Dendritic cell treated with granulocyte-macrophage colony-stimulating factor and Interleukin-4, amounts not matched to agents 40 ng/mL and 50 ng/mL, for 4 days (primary cell): ENCODE measurements at regions not wholly inside any gene's neighbourhood (a gene's known extent, or its start where the extent isn't known, plus 50 kb on each side); places are given as distances from the start of the nearest gene placed in this dataset.
"Not testable (repeated sequence)": the region's sequence is repeated elsewhere in the genome, so short reads cannot be mapped to it uniquely, and the experiment has no call there.

ENCODE experiments used
- H3K27ac Mint-ChIP-seq: one replicate; pipeline ENCODE4 v1.8.0; 2022; ENCODE audit warnings: mild to moderate bottlenecking, mixed read lengths
- H3K27me3 Mint-ChIP-seq: one replicate; pipeline ENCODE4 v1.8.0; 2022; ENCODE audit warnings: mild to moderate bottlenecking, mixed read lengths
- H3K36me3 Mint-ChIP-seq: one replicate; pipeline ENCODE4 v1.8.0; 2022; ENCODE audit warnings: low read depth, mixed read lengths
- H3K4me1 Mint-ChIP-seq: one replicate; pipeline ENCODE4 v1.8.0; 2022; ENCODE audit warnings: low read depth, mixed read lengths
- H3K4me3 Mint-ChIP-seq: one replicate; pipeline ENCODE4 v1.8.0; 2022; ENCODE audit warnings: mild to moderate bottlenecking, moderate library complexity, mixed read lengths
- H3K9me3 Mint-ChIP-seq: one replicate; pipeline ENCODE4 v1.8.0; 2022; ENCODE audit warnings: mixed read lengths
- intact Hi-C: fragments of 100-400 bp; cut with micrococcal nuclease; formaldehyde crosslinking; loops from one replicate; pipeline ENCODE4 v1.15.0; 2022

- Mint-ChIP-seq H3K36me3 (no peaks in the 10 kb centered on the region), H3K4me3 (no peak overlapping the region)
- intact Hi-C loops: loop anchor here (5.0 kb wide), 1 partner anchor 584 kb away; no protein-coding TSS in a partner anchor
Measured at GRCh38 chr4:189207872-189208271, 732.8 kb upstream of the FRG1 start.

GRCh38 chr4:189215574-189215973, 725.1 kb upstream of the FRG1 start:
- Mint-ChIP-seq H3K27me3 (no peaks in the 10 kb centered on the region), H3K36me3 (no peaks in the 10 kb centered on the region), H3K27ac (no peak overlapping the region), H3K4me3 (no peak overlapping the region), H3K9me3 (peaks cover 11% of the 10 kb centered on the region), H3K4me1 (no peaks in the 10 kb centered on the region)
- intact Hi-C loops: no loop called here

More at GRCh38 chr4:189207872-189208271, 732.8 kb upstream of the FRG1 start:
- H3K4me1 Mint-ChIP-seq: no peaks in the 10 kb centered on the region
- H3K27me3 Mint-ChIP-seq: no peaks in the 10 kb centered on the region
- no peak overlapping the region for H3K27ac Mint-ChIP-seq
- H3K9me3 Mint-ChIP-seq: no peaks in the 10 kb centered on the region

- no peaks in the 10 kb centered on the region for H3K36me3 Mint-ChIP-seq
- intact Hi-C loops: no loop called here
- no peak overlapping the region for H3K4me3 Mint-ChIP-seq
- peaks cover under 1% of the 10 kb centered on the region for H3K9me3 Mint-ChIP-seq
- H3K4me1 Mint-ChIP-seq: no peaks in the 10 kb centered on the region
- H3K27ac Mint-ChIP-seq: no peak overlapping the region
- no peaks in the 10 kb centered on the region for H3K27me3 Mint-ChIP-seq
Measured at GRCh38 chr4:189221691-189222090, 719.0 kb upstream of the FRG1 start.

- Mint-ChIP-seq H3K4me3 (no peak overlapping the region), H3K27me3 (no peaks in the 10 kb centered on the region), H3K27ac (no peak overlapping the region), H3K4me1 (no peaks in the 10 kb centered on the region), H3K9me3 (no peaks in the 10 kb centered on the region), H3K36me3 (no peaks in the 10 kb centered on the region)
- intact Hi-C loops: no loop called here
Measured at GRCh38 chr4:189228726-189229125, 711.9 kb upstream of the FRG1 start.

GRCh38 chr4:189232274-189232673, 708.4 kb upstream of the FRG1 start:
- intact Hi-C loops: no loop called here
- no peaks in the 10 kb centered on the region for H3K27me3 Mint-ChIP-seq
- no peak overlapping the region for H3K4me3 Mint-ChIP-seq
- H3K36me3 Mint-ChIP-seq: no peaks in the 10 kb centered on the region
- H3K27ac Mint-ChIP-seq: no peak overlapping the region
- no peaks in the 10 kb centered on the region for H3K4me1 Mint-ChIP-seq
- H3K9me3 Mint-ChIP-seq: peaks cover 12% of the 10 kb centered on the region

GRCh38 chr4:189233754-189234153, 706.9 kb upstream of the FRG1 start:
- H3K4me1 Mint-ChIP-seq, H3K4me3 Mint-ChIP-seq, H3K36me3 Mint-ChIP-seq, intact Hi-C loops, H3K27me3 Mint-ChIP-seq, H3K27ac Mint-ChIP-seq: not testable (repeated sequence)
- H3K9me3 Mint-ChIP-seq: peaks cover 15% of the 10 kb centered on the region

GRCh38 chr4:189234948-189235347, 705.7 kb upstream of the FRG1 start:
- H3K4me1 Mint-ChIP-seq, H3K27ac Mint-ChIP-seq, H3K4me3 Mint-ChIP-seq, H3K27me3 Mint-ChIP-seq, H3K36me3 Mint-ChIP-seq, intact Hi-C loops: not testable (repeated sequence)
- peaks cover 15% of the 10 kb centered on the region for H3K9me3 Mint-ChIP-seq

GRCh38 chr4:189235599-189235998, 705.1 kb upstream of the FRG1 start:
- H3K27ac Mint-ChIP-seq: no peak overlapping the region
- H3K9me3 Mint-ChIP-seq: peaks cover 15% of the 10 kb centered on the region
- H3K4me1 Mint-ChIP-seq: no peaks in the 10 kb centered on the region
- H3K4me3 Mint-ChIP-seq: no peak overlapping the region
- intact Hi-C loops: no loop called here
- H3K36me3 Mint-ChIP-seq: no peaks in the 10 kb centered on the region
- no peaks in the 10 kb centered on the region for H3K27me3 Mint-ChIP-seq

GRCh38 chr4:189236321-189236720, 704.4 kb upstream of the FRG1 start:
- H3K27ac Mint-ChIP-seq, H3K27me3 Mint-ChIP-seq, H3K4me3 Mint-ChIP-seq, H3K4me1 Mint-ChIP-seq, H3K36me3 Mint-ChIP-seq, intact Hi-C loops: not testable (repeated sequence)
- H3K9me3 Mint-ChIP-seq: peaks cover 15% of the 10 kb centered on the region

GRCh38 chr4:189237340-189237739, 703.3 kb upstream of the FRG1 start:
- H3K4me3 Mint-ChIP-seq: no peak overlapping the region
- H3K36me3 Mint-ChIP-seq: no peaks in the 10 kb centered on the region
- H3K4me1 Mint-ChIP-seq: no peaks in the 10 kb centered on the region
- H3K27me3 Mint-ChIP-seq: no peaks in the 10 kb centered on the region
- no peak overlapping the region for H3K27ac Mint-ChIP-seq
- intact Hi-C loops: no loop called here
- peaks cover 15% of the 10 kb centered on the region for H3K9me3 Mint-ChIP-seq

GRCh38 chr4:189255636-189256035, 685.0 kb upstream of the FRG1 start:
- peaks cover 33% of the 10 kb centered on the region for H3K9me3 Mint-ChIP-seq
- no peaks in the 10 kb centered on the region for H3K4me1 Mint-ChIP-seq
- H3K27ac Mint-ChIP-seq: no peak overlapping the region
- no peaks in the 10 kb centered on the region for H3K36me3 Mint-ChIP-seq
- H3K4me3 Mint-ChIP-seq: no peak overlapping the region
- intact Hi-C loops: no loop called here
- no peaks in the 10 kb centered on the region for H3K27me3 Mint-ChIP-seq

- intact Hi-C loops: no loop called here
- Mint-ChIP-seq H3K27ac (no peak overlapping the region), H3K4me1 (no peaks in the 10 kb centered on the region), H3K4me3 (no peak overlapping the region), H3K27me3 (no peaks in the 10 kb centered on the region), H3K9me3 (peaks cover 39% of the 10 kb centered on the region), H3K36me3 (no peaks in the 10 kb centered on the region)
Measured at GRCh38 chr4:189261475-189261874, 679.2 kb upstream of the FRG1 start.

- intact Hi-C loops: no loop called here
- H3K27me3 Mint-ChIP-seq: no peaks in the 10 kb centered on the region
Measured at GRCh38 chr4:189265515-189265914, 675.2 kb upstream of the FRG1 start.

GRCh38 chr4:189267312-189267965, 673.2 kb upstream of the FRG1 start:
- H3K4me3 Mint-ChIP-seq: no peak overlapping the region
- no peaks in the 10 kb centered on the region for H3K4me1 Mint-ChIP-seq
- no peak overlapping the region for H3K27ac Mint-ChIP-seq
- no peaks in the 10 kb centered on the region for H3K27me3 Mint-ChIP-seq
- peaks cover 22% of the 10 kb centered on the region for H3K9me3 Mint-ChIP-seq
- intact Hi-C loops: no loop called here
- H3K36me3 Mint-ChIP-seq: no peaks in the 10 kb centered on the region

More at GRCh38 chr4:189265515-189265914, 675.2 kb upstream of the FRG1 start:
- Mint-ChIP-seq H3K36me3 (no peaks in the 10 kb centered on the region), H3K27ac (no peak overlapping the region), H3K4me3 (no peak overlapping the region), H3K4me1 (no peaks in the 10 kb centered on the region), H3K9me3 (peaks cover 36% of the 10 kb centered on the region)

GRCh38 chr4:189278597-189279165, 662.0 kb upstream of the FRG1 start:
- peaks cover 15% of the 10 kb centered on the region for H3K9me3 Mint-ChIP-seq
- H3K4me1 Mint-ChIP-seq: no peaks in the 10 kb centered on the region
- H3K27ac Mint-ChIP-seq: no peak overlapping the region
- intact Hi-C loops: no loop called here
- H3K4me3 Mint-ChIP-seq: no peak overlapping the region
- H3K27me3 Mint-ChIP-seq: no peaks in the 10 kb centered on the region
- no peaks in the 10 kb centered on the region for H3K36me3 Mint-ChIP-seq
